Neural crest cell (in vitro differentiated cells): ENCODE measurements at regions not wholly inside any gene's neighbourhood (a gene's known extent, or its start where the extent isn't known, plus 50 kb on each side); places are given as distances from the start of the nearest gene placed in this dataset.

Experiments used
- DNase-seq: peaks from one replicate; pipeline ENCODE4 v3.0.0; 2021; ENCODE audit warnings: low read depth, mixed read lengths, low spot score
- H3K27ac Mint-ChIP-seq: one replicate; pipeline ENCODE4 v1.8.0; 2021; ENCODE audit warnings: mild to moderate bottlenecking, mixed read lengths; ENCODE audit not compliant: unreplicated experiment
- H3K27me3 Mint-ChIP-seq: 2 replicates; pipeline ENCODE4 v1.8.0; 2021; ENCODE audit warnings: low read depth, mild to moderate bottlenecking, mixed read lengths
- H3K36me3 Mint-ChIP-seq: 2 replicates; pipeline ENCODE4 v1.8.0; 2021; ENCODE audit warnings: low read depth, mild to moderate bottlenecking, mixed read lengths
- H3K4me1 Mint-ChIP-seq: 2 replicates; pipeline ENCODE4 v1.8.0; 2021; ENCODE audit warnings: mixed read lengths
- H3K4me3 Mint-ChIP-seq: one replicate; pipeline ENCODE4 v1.8.0; 2021; ENCODE audit warnings: mild to moderate bottlenecking, mixed read lengths
- H3K9me3 Mint-ChIP-seq: 2 replicates; pipeline ENCODE4 v1.8.0; 2021; ENCODE audit warnings: mixed read lengths
- CTCF ChIP-seq: fragments of 200-600 bp; sonication (generic); conservative IDR thresholded peaks from 2 replicates; pipeline ENCODE4 v1.5.0; 2021; ENCODE audit warnings: antibody characterized with exemption, mild to moderate bottlenecking

DNA sequence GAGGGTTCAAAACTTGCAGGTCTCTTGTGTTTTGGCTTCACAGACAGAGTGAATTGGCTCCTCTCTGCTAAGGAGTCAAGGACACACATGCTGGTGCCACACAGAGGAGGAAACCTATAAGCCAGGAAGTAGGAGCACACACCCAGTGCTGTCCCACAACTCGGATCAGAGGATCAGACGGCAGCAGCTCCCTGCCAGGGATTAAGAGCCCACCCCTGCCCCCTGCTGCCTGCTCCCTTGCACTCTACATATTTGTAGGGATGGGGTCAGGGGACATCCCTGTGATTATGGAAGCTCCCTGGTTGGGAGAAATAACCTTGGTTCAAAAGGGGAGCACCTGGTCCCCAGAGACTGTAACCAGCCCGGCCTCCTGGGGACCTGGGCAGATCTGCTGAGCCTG is 77.5 kb upstream of the CLDN10 start:
- Mint-ChIP-seq H3K36me3 (no peaks in the 10 kb centered on the region), H3K4me3 (no peak overlapping the region), H3K4me1 (peaks cover 13% of the 10 kb centered on the region), H3K27me3 (peaks cover 8% of the 10 kb centered on the region), H3K27ac (no peak overlapping the region), H3K9me3 (peaks cover 2% of the 10 kb centered on the region)
- DNase-seq, result no peak
- no peak for TF ChIP-seq CTCF

DNA sequence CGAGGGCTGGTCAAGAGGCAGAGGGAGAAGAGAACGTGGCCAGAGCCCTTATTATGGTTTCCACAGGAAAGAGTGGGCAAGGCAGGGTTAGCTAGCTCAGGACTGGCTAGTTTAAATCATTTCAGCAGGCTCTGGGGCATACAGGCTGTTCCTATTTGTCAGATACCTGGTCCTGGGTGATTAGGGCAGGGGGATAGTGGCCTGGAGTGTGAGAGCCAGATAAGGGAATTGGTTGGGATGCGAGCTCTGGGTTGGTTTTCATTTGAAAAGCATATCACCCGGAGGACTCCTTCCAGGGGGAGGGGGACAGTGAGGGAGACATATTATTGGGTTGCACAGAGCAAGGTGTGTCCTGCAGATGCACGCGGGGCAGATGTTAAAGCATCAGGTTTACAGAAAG is 75.3 kb upstream of the CLDN10 start:
- no peak for TF ChIP-seq CTCF

GRCh38 chr13:95479731-95480130 is 72.8 kb upstream of the CLDN10 start:
- Mint-ChIP-seq H3K27ac (no peak overlapping the region), H3K9me3 (peaks cover 2% of the 10 kb centered on the region), H3K4me1 (peaks cover 6% of the 10 kb centered on the region), H3K27me3 (peaks cover 6% of the 10 kb centered on the region), H3K36me3 (no peaks in the 10 kb centered on the region), H3K4me3 (no peak overlapping the region)
- no peak for DNase-seq
- no peak for TF ChIP-seq CTCF

More for the DNA sequence above, 75.3 kb upstream of the CLDN10 start:
- DNase-seq, result no peak
- Mint-ChIP-seq H3K36me3 (no peaks in the 10 kb centered on the region), H3K4me3 (no peak overlapping the region), H3K4me1 (peaks cover 6% of the 10 kb centered on the region), H3K27me3 (peaks cover 8% of the 10 kb centered on the region), H3K27ac (no peak overlapping the region), H3K9me3 (peaks cover 2% of the 10 kb centered on the region)

DNA sequence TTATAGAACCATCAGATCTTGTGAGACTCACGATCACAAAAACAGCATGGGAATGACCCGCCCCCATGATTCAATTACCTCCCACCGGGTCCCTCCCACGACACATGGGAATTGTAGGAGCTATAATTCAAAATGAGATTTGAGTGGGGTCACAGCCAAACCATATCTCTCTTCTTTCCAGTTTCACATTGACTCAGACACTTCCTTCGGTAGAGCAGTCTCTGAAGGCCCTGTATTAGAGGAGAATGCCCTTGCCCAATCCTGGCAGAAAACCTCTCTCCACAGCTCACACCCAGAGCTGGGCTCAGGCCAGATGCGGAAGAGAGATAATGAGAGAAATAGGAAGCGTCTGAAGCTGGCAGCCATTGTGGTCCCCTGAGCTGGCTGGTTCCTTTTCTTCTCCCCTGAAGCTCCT is 72.4 kb upstream of the CLDN10 start:
- peaks cover 6% of the 10 kb centered on the region for H3K4me1 Mint-ChIP-seq
- no peak for TF ChIP-seq CTCF
- no peak overlapping the region for H3K4me3 Mint-ChIP-seq
- no peaks in the 10 kb centered on the region for H3K36me3 Mint-ChIP-seq
- DNase-seq, result no peak
- H3K27ac Mint-ChIP-seq, result no peak overlapping the region
- peaks cover 2% of the 10 kb centered on the region for H3K9me3 Mint-ChIP-seq
- peaks cover 6% of the 10 kb centered on the region for H3K27me3 Mint-ChIP-seq

GRCh38 chr13:95480791-95481780 is 71.4 kb upstream of the CLDN10 start:
- peaks cover 2% of the 10 kb centered on the region for H3K9me3 Mint-ChIP-seq
- peaks cover 6% of the 10 kb centered on the region for H3K4me1 Mint-ChIP-seq
- H3K4me3 Mint-ChIP-seq, result no peak overlapping the region
- H3K27me3 Mint-ChIP-seq, result peaks cover 3% of the 10 kb centered on the region
- no peak overlapping the region for H3K27ac Mint-ChIP-seq
- no peak for TF ChIP-seq CTCF
- H3K36me3 Mint-ChIP-seq, result no peaks in the 10 kb centered on the region
- DNase-seq, result no peak
